HCT116 (cell line): ENCODE measurements at regions not wholly inside any gene's neighbourhood (a gene's known extent, or its start where the extent isn't known, plus 50 kb on each side); places are given as distances from the start of the nearest gene placed in this dataset.

Experiments used
- ATAC-seq: fragments of 200-7000 bp; cut with Tn5 transposase; 2 replicates; pipeline ENCODE4 v1.9.1; 2020; ENCODE audit warnings: mild to moderate bottlenecking, moderate library complexity
- BruUV-seq: library from RNA; stranded (reverse); fragments of 400-500 nt; replicated peaks from 2 replicates; lab custom pipeline; 2021; lab: Mats Ljungman, UMichigan
- CTCF ChIA-PET: fragments of 300-600 bp; sonication (Branson Sonifier 250); formaldehyde crosslinking; loops from one replicate; lab custom pipeline; 2021; ENCODE audit warnings: antibody characterized with exemption; lab: Charles Lee
- POLR2A ChIA-PET: fragments of 300-600, 350-600 bp; sonication (Branson Sonifier 250); formaldehyde crosslinking; loops from one replicate; lab custom pipeline; 2021; ENCODE audit warnings: antibody characterized with exemption; lab: Charles Lee
- RAD21 ChIA-PET, 2 experiments: fragments of 300-600 bp; sonication (Branson Sonifier 250); formaldehyde crosslinking; loops; one replicate each; lab custom pipeline; 2023; ENCODE audit warnings: low total read pairs in 2 of 2; ENCODE audit not compliant: uncharacterized antibody in 2 of 2, unreplicated experiment in 2 of 2, low non-redundant PET in 1 of 2; lab: Charles Lee
- DNase-seq: peaks from one replicate; pipeline ENCODE4 v3.0.0-alpha.2; 2010; ENCODE audit warnings: low read depth, low spot score
- H2AFZ ChIP-seq: fragments of 200-600 bp; shearing (Covaris generic), sonication (generic); 2 replicates; pipeline ENCODE4 v1.6.1; 2017; ENCODE audit warnings: low read depth, mixed run types, mixed read lengths, antibody characterized with exemption, low read length; ENCODE audit not compliant: poor library complexity, severe bottlenecking
- H3K27ac ChIP-seq: 2 replicates; pipeline ENCODE4 v1.5.1; 2012; ENCODE audit warnings: low read depth, low read length
- H3K27me3 ChIP-seq: fragments of 200-600 bp; sonication (generic); 2 replicates; pipeline ENCODE4 v1.6.1; 2016; ENCODE audit warnings: mixed run types, low read length, mixed read lengths; ENCODE audit not compliant: insufficient read depth
- H3K36me3 ChIP-seq, 2 experiments: fragments of 200-500 bp in 1 of 2; fragments of 200-600 bp in 1 of 2; sonication (Bioruptor generic) in 1 of 2; sonication (generic) in 1 of 2; 2 replicates each; pipeline versions ENCODE4 v1.5.1 to v1.6.1; 2014 to 2016; ENCODE audit warnings: low read length in 2 of 2, inconsistent platforms in 1 of 2, mixed read lengths in 1 of 2, mixed run types in 1 of 2; ENCODE audit not compliant: insufficient read depth in 2 of 2, control insufficient read depth in 1 of 2
- H3K4me1 ChIP-seq, 2 experiments: fragments of 200-600 bp in 1 of 2; sonication (generic) in 1 of 2; 2 replicates each; pipeline versions ENCODE4 v1.5.1 to v1.6.1; 2012 to 2017; ENCODE audit warnings: low read length in 2 of 2, inconsistent platforms in 1 of 2, mild to moderate bottlenecking in 1 of 2, mixed read lengths in 1 of 2, mixed run types in 1 of 2, moderate library complexity in 1 of 2; ENCODE audit not compliant: insufficient read depth in 2 of 2, control insufficient read depth in 1 of 2
- H3K4me2 ChIP-seq: fragments of 200-600 bp; sonication (generic); 2 replicates; pipeline ENCODE4 v1.6.1; 2017; ENCODE audit warnings: mixed run types, low read length, mixed read lengths
- H3K4me3 ChIP-seq, 2 experiments: fragments of 200-600 bp in 1 of 2; sonication (generic) in 1 of 2; replicated peaks in 1 of 2; 2 replicates each; pipeline ENCODE4 v1.5.1; 2011 to 2016; ENCODE audit warnings: low read length in 2 of 2, control low read depth in 1 of 2, low read depth in 1 of 2, mild to moderate bottlenecking in 1 of 2, mixed read lengths in 1 of 2, mixed run types in 1 of 2
- H3K79me2 ChIP-seq: fragments of 200-600 bp; sonication (generic); 2 replicates; pipeline ENCODE4 v1.6.1; 2017; ENCODE audit warnings: mild to moderate bottlenecking, mixed run types, low read length, moderate library complexity, mixed read lengths; ENCODE audit not compliant: insufficient read depth
- H3K9ac ChIP-seq: fragments of 200-600 bp; sonication (generic); 2 replicates; pipeline ENCODE4 v1.6.1; 2016; ENCODE audit warnings: low read length, mixed read lengths
- H3K9me2 ChIP-seq: fragments of 200-600 bp; sonication (generic), shearing (Covaris generic); 2 replicates; pipeline ENCODE4 v1.6.1; 2017; ENCODE audit warnings: mixed run types, mild to moderate bottlenecking, moderate library complexity; ENCODE audit not compliant: insufficient read depth
- H3K9me3 ChIP-seq, 2 experiments: fragments of 200-500 bp in 1 of 2; fragments of 200-600 bp in 1 of 2; sonication (Bioruptor generic) in 1 of 2; sonication (generic) in 1 of 2; 2 replicates each; pipeline ENCODE4 v1.6.1; 2014 to 2017; ENCODE audit warnings: low read length in 2 of 2, mixed read lengths in 2 of 2, inconsistent platforms in 1 of 2, low read depth in 1 of 2, mild to moderate bottlenecking in 1 of 2, mixed run types in 1 of 2, moderate library complexity in 1 of 2; ENCODE audit not compliant: control insufficient read depth in 1 of 2, insufficient read depth in 1 of 2
- H4K20me1 ChIP-seq: fragments of 200-600 bp; sonication (generic), shearing (Covaris generic); 2 replicates; pipeline ENCODE4 v1.6.1; 2017; ENCODE audit warnings: mixed run types, mild to moderate bottlenecking, moderate library complexity; ENCODE audit not compliant: insufficient read depth
- ATF3 ChIP-seq: IDR thresholded peaks from 2 replicates; pipeline ENCODE4 v1.6.1; 2012
- CBX3 ChIP-seq: IDR thresholded peaks from 2 replicates; pipeline ENCODE4 v1.6.1; 2012; ENCODE audit warnings: low read depth
- CEBPB ChIP-seq: IDR thresholded peaks from 2 replicates; pipeline ENCODE4 v1.6.1; 2012; ENCODE audit warnings: low read depth
- EGR1 ChIP-seq: IDR thresholded peaks from 2 replicates; pipeline ENCODE4 v1.6.1; 2012; ENCODE audit warnings: low read depth
- EZH2 ChIP-seq: fragments of 200-600 bp; sonication (generic); IDR thresholded peaks from 2 replicates; pipeline ENCODE4 v1.6.1; 2017; ENCODE audit warnings: antibody characterized with exemption, mixed run types
- EZH2phosphoT487 ChIP-seq: fragments of 200-600 bp; IDR thresholded peaks from 2 replicates; pipeline ENCODE4 v1.6.1; 2018; ENCODE audit warnings: antibody characterized with exemption, borderline replicate concordance
- FOSL1 ChIP-seq: IDR thresholded peaks from 2 replicates; pipeline ENCODE4 v1.6.1; 2012; ENCODE audit warnings: low read depth
- JUND ChIP-seq: IDR thresholded peaks from 2 replicates; pipeline ENCODE4 v1.6.1; 2012
- POLR2A ChIP-seq: IDR thresholded peaks from 2 replicates; pipeline ENCODE4 v1.7.0; 2011; ENCODE audit warnings: borderline replicate concordance; ENCODE audit not compliant: insufficient read depth, insufficient read length; ENCODE audit errors: extremely low read depth
- RAD21 ChIP-seq: IDR thresholded peaks from 2 replicates; pipeline ENCODE4 v1.6.1; 2012; ENCODE audit warnings: low read depth, mild to moderate bottlenecking
- REST ChIP-seq: IDR thresholded peaks from 2 replicates; pipeline ENCODE4 v1.6.1; 2012; ENCODE audit warnings: low read depth
- SIN3A ChIP-seq: IDR thresholded peaks from 2 replicates; pipeline ENCODE4 v1.6.1; 2012; ENCODE audit warnings: low read depth
- SRF ChIP-seq: IDR thresholded peaks from 2 replicates; pipeline ENCODE4 v1.6.1; 2012; ENCODE audit warnings: low read depth
- TCF7L2 ChIP-seq: IDR thresholded peaks from 2 replicates; pipeline ENCODE4 v1.7.0; 2011; ENCODE audit warnings: borderline replicate concordance, inconsistent platforms; ENCODE audit not compliant: insufficient read depth, insufficient read length; ENCODE audit errors: extremely low read depth
- ZFX ChIP-seq: fragments of 450-650 bp; IDR thresholded peaks from 2 replicates; pipeline ENCODE4 v1.6.1; 2017
- ZNF274 ChIP-seq: fragments of 200-500 bp; sonication (Bioruptor generic); IDR thresholded peaks from 2 replicates; pipeline ENCODE4 v1.6.1; 2014; ENCODE audit warnings: mild to moderate bottlenecking, low read depth, low read length, inconsistent platforms
- intact Hi-C: fragments of 100-400 bp; cut with micrococcal nuclease; formaldehyde crosslinking; loops from 2 replicates; pipeline ENCODE4 v1.10.0; 2022
- TF ChIP-seq, protein P1 (sequence below): IDR thresholded peaks from 2 replicates; pipeline ENCODE4 v1.6.1; 2012

- no peaks in the 10 kb centered on the region for H3K9me2 ChIP-seq
- H4K20me1 ChIP-seq: no peaks in the 10 kb centered on the region
- no peaks in the 10 kb centered on the region for H3K9me3 ChIP-seq
- H3K27me3 ChIP-seq: peaks cover 46% of the 10 kb centered on the region
- ATAC-seq (no peak), DNase-seq (no peak)
- no peak overlapping the region for H3K9ac ChIP-seq
- POLR2A ChIA-PET: no interaction called here
- no TSS peak for BruUV-seq
- RAD21 ChIA-PET: no interaction called here
- H3K4me1 ChIP-seq: no peaks in the 10 kb centered on the region
- no peak overlapping the region for H3K27ac ChIP-seq
- no peak for TF ChIP-seq ZFX
- TF ChIP-seq TCF7L2: no peak
- no peak for TF ChIP-seq CEBPB
- no peak for TF ChIP-seq RAD21
- TF ChIP-seq EZH2phosphoT487: no peak
- no peak for TF ChIP-seq FOSL1
- TF ChIP-seq, protein P1, sequence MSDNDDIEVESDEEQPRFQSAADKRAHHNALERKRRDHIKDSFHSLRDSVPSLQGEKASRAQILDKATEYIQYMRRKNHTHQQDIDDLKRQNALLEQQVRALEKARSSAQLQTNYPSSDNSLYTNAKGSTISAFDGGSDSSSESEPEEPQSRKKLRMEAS: no peak
- TF ChIP-seq CBX3: no peak
- TF ChIP-seq ATF3: no peak
- no peak for TF ChIP-seq REST
- no peak for TF ChIP-seq EGR1
- TF ChIP-seq SIN3A: no peak
- no peak for TF ChIP-seq POLR2A
- no peak for TF ChIP-seq JUND
- no peak for TF ChIP-seq EZH2
- no peak for TF ChIP-seq ZNF274
- TF ChIP-seq SRF: no peak
- no peak overlapping the region for H3K4me2 ChIP-seq
- H3K4me3 ChIP-seq: no peak overlapping the region
- intact Hi-C loops: no loop called here
- no peaks in the 10 kb centered on the region for H3K79me2 ChIP-seq
- CTCF ChIA-PET: no interaction called here
- no peaks in the 10 kb centered on the region for H3K36me3 ChIP-seq
- no peak overlapping the region for H2AFZ ChIP-seq
These were observed 363.4 kb upstream of the SLC24A2 start for GRCh38 chr9:20152151-20152725.
